GM21367 (cell line): ENCODE measurements at regions not wholly inside any gene's neighbourhood (a gene's known extent, or its start where the extent isn't known, plus 50 kb on each side); places are given as distances from the start of the nearest gene placed in this dataset.

Source experiments
- ATAC-seq: cut with Tn5 transposase; IDR thresholded peaks from one replicate; pipeline ENCODE4 v1.9.1; 2021; ENCODE audit not compliant: unreplicated experiment

- no peak for ATAC-seq
Observed at GRCh38 chr3:145737952-145738351, 423.0 kb downstream of the PLOD2 start.

GRCh38 chr3:145739926-145740325, 421.1 kb downstream of the PLOD2 start:
- ATAC-seq: no peak

- no peak for ATAC-seq
Observed at GRCh38 chr3:145750657-145751056, 410.3 kb downstream of the PLOD2 start.

GRCh38 chr3:145752576-145752975, 408.4 kb downstream of the PLOD2 start:
- no peak for ATAC-seq

GRCh38 chr3:145754605-145755289, 406.2 kb downstream of the PLOD2 start:
- ATAC-seq: no peak

GRCh38 chr3:145760036-145760435, 400.9 kb downstream of the PLOD2 start:
- ATAC-seq: no peak

- no peak for ATAC-seq
Observed at GRCh38 chr3:145767909-145768308, 393.1 kb downstream of the PLOD2 start.

- no peak for ATAC-seq
Observed at GRCh38 chr3:145776782-145777408, 384.1 kb downstream of the PLOD2 start.

GRCh38 chr3:145780301-145780700, 380.7 kb downstream of the PLOD2 start:
- ATAC-seq: no peak

- no peak for ATAC-seq
Observed at GRCh38 chr3:145785668-145786067, 375.3 kb downstream of the PLOD2 start.

- ATAC-seq: no peak
Observed at GRCh38 chr3:145798007-145798406, 363.0 kb downstream of the PLOD2 start.

- no peak for ATAC-seq
Observed at GRCh38 chr3:145798696-145799537, 362.1 kb downstream of the PLOD2 start.

- no peak for ATAC-seq
Observed at GRCh38 chr3:145801696-145802095, 359.3 kb downstream of the PLOD2 start.

- ATAC-seq: no peak
Observed at GRCh38 chr3:145807990-145808389, 353.0 kb downstream of the PLOD2 start.

- ATAC-seq: no peak
Observed at GRCh38 chr3:145812391-145812790, 348.6 kb downstream of the PLOD2 start.

GRCh38 chr3:145815707-145816413, 345.1 kb downstream of the PLOD2 start:
- no peak for ATAC-seq

- ATAC-seq: no peak
Observed at GRCh38 chr3:145817870-145818483, 343.0 kb downstream of the PLOD2 start.

GRCh38 chr3:145820170-145820569, 340.8 kb downstream of the PLOD2 start:
- ATAC-seq: no peak

- ATAC-seq: no peak
Observed at GRCh38 chr3:145842294-145842902, 318.6 kb downstream of the PLOD2 start.

- ATAC-seq: no peak
Observed at GRCh38 chr3:145843561-145843960, 317.4 kb downstream of the PLOD2 start.
